ENCODE measurements at regions not wholly inside any gene's neighbourhood (a gene's known extent, or its start where the extent isn't known, plus 50 kb on each side); places are given as distances from the start of the nearest gene placed in this dataset.

DNA sequence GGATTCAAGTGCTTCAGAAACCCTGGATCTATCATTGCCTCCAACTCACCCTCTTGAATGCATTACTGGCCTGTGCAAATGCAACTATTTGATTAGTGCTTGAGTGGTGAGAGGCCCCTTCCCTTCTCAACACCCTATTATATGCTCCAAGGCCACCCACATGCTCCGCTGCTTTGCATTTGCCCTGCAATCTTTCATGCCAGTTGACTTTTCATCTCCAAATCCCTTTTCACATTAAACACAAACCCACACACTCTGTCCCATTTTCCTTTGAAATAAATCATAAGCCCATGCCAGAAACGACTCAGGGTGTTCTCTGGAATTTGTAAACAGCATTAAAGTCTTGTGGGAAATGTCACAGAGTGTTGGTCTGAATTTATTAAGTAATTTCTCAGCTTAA lies 78.9 kb upstream of the CTTNBP2NL start:
- H3K9ac ChIP-seq (ENCODE audit: low read depth, low read length): no peak overlapping the region
- H3K36me3 ChIP-seq (ENCODE audit: insufficient read depth, low read length): no peaks in the 10 kb centered on the region
- no peaks in the 10 kb centered on the region for H3K4me1 ChIP-seq (ENCODE audit: insufficient read depth, low read length)
- peaks cover 5% of the 10 kb centered on the region for H3K9me3 ChIP-seq (ENCODE audit: control insufficient read depth, insufficient read depth, low read length)

DNA sequence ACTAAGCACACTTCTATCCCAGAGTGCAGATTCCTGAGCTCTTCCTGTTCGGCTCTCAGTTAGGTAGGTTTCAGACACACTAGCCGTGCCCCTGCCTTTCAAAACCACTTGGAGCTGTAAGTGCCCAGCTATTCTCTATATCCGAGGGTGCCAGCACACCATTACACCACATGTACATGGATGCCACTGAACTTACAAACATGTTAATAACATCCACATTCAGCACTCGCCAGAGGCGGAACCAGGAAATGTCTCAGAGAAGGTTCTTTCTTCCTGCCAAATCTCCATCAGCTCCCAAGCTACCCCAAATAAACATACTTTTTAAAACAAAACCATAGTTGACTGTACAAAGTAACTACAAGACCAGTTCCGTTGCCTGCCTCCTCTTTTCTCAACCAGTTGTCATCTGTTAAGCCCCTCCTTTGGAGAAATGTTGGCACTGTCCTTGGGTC lies 78.4 kb upstream of the CTTNBP2NL start:
- Histone ChIP-seq H3K9ac (ENCODE audit: low read depth, low read length) (no peak overlapping the region), H3K4me1 (ENCODE audit: insufficient read depth, low read length) (no peaks in the 10 kb centered on the region), H3K36me3 (ENCODE audit: insufficient read depth, low read length) (no peaks in the 10 kb centered on the region)

DNA sequence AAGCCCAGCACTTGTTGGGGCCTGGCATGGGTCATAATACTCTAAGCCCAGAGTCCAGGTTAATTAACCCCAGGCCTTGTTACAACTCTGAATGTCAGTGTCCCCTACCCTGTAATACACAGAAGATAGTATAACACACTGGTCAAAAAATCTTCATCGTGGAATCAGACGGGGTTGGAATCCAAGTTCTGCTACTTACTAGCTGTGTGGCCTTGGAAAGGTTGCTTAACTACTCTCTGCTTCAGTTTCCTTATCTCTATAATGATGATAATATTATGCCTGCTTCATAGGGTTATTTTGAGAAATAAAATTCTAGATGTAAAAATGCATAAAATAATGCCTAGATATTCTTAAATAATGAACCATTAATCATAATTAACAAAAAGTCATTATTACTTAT lies 77.8 kb upstream of the CTTNBP2NL start:
- Histone ChIP-seq H3K4me1 (ENCODE audit: insufficient read depth, low read length) (no peaks in the 10 kb centered on the region), H3K9ac (ENCODE audit: low read depth, low read length) (no peak overlapping the region), H3K9me3 (ENCODE audit: control insufficient read depth, insufficient read depth, low read length) (peaks cover 5% of the 10 kb centered on the region), H3K36me3 (ENCODE audit: insufficient read depth, low read length) (no peaks in the 10 kb centered on the region)

More for the DNA sequence above, 78.4 kb upstream of the CTTNBP2NL start:
- H3K9me3 ChIP-seq (ENCODE audit: control insufficient read depth, insufficient read depth, low read length): peaks cover 5% of the 10 kb centered on the region

DNA sequence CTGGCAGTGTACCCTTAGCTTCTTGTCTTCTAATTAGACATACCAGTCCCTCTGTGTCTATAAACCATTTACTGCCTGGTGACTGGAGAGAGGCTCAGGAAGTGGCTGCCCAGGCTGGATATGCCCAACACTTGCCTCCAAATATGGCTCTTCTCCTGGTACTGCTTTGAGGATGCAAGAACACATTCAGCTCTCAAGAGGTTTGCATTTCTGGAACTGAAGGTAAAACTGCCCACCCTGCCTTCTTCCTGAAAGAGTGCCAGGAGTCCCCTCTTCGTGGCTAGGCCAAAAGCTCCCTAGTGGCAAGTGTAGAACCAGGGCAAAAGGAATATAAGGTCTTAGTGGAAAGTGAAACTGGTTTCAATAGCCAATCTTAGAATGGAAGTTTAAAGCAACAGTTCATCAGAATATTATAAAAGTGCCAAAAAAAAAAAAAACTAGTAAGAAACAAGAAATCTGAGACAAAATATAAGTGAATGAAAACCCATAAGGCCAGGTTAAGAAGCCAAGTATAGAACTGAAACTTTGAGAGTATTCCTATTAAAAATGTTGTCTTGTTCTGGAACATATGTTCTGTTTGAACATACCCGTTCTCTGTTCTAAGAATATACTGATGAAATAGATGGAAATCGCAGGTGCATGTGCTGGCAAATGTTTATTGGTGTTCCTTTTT lies 77.2 kb upstream of the CTTNBP2NL start:
- no peaks in the 10 kb centered on the region for H3K4me1 ChIP-seq (ENCODE audit: insufficient read depth, low read length)
- no peaks in the 10 kb centered on the region for H3K36me3 ChIP-seq (ENCODE audit: insufficient read depth, low read length)
- H3K9ac ChIP-seq (ENCODE audit: low read depth, low read length): no peak overlapping the region
- H3K9me3 ChIP-seq (ENCODE audit: control insufficient read depth, insufficient read depth, low read length): peaks cover 5% of the 10 kb centered on the region

DNA sequence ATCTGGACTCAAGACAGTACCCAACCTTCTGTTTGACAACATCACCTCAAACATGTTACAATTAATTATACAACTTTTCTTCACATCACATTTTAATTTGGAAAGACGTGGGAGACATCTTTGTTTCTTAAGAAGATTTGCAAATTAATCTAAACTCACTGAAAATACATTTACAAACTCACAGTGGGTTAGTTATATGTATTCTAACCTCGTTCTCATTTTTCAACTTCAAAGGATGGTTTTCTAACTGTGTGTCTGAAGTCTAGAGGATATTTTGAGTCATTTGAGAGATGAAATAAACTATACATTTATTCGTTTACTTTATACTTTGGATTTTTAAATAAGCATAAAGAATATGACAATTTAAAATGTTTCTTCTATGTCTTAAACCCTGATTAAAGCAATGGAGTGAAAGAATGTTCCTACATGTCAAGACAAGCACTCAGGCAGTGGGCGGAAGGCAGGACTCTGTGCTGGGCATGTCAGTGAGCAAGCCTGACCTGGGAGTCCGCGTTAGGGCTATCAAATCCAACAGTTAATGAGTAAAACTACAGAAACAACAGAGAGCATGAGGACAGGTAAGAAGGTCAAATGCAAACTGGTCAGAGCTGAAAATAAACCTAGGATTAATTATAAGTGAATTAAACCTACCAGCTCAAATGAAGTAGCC lies 76.5 kb upstream of the CTTNBP2NL start:
- Histone ChIP-seq H3K4me1 (ENCODE audit: insufficient read depth, low read length) (no peaks in the 10 kb centered on the region), H3K36me3 (ENCODE audit: insufficient read depth, low read length) (no peaks in the 10 kb centered on the region), H3K9me3 (ENCODE audit: control insufficient read depth, insufficient read depth, low read length) (peaks cover 5% of the 10 kb centered on the region), H3K9ac (ENCODE audit: low read depth, low read length) (no peak overlapping the region)

DNA sequence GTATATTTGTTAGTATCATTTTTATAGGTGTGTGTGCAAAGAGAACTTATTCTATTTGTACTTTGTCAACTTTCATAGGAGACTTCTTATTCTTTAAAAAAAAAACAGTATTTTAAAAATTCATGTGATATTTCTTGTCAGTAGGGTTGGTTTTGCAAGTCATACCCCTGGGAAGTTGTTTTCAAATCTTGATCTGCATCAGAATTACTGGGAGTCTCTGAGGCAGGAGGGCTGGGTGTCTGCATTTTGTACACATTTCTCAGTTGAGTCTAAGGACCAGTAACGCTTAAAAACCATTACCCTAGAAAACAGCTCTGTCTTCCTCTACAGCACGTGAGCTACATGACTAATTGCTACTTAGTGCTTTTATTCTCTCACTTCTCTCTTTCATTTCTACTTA lies 76.0 kb upstream of the CTTNBP2NL start:
- Histone ChIP-seq H3K9ac (ENCODE audit: low read depth, low read length) (no peak overlapping the region), H3K4me1 (ENCODE audit: insufficient read depth, low read length) (no peaks in the 10 kb centered on the region), H3K9me3 (ENCODE audit: control insufficient read depth, insufficient read depth, low read length) (peaks cover 3% of the 10 kb centered on the region)

DNA sequence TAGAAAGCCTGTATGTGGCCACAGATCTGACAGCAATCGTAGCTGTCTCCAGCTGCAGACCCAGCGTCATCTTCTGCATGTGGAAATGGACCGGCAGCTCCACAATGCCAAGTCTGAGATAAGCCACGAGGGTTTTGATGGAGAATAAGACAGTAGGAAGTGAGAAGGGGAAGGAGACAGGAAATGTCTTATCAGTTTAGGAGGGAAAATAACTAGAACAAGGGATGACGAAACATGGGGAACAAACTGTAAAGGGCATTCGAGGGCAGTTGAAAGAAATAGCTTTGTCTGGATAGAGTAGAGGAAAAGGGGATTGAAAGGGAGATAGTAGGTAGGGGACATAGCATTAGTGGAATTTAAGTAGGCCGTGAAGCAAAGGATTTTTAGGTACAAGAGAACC lies 74.0 kb upstream of the CTTNBP2NL start:
- Histone ChIP-seq H3K9ac (ENCODE audit: low read depth, low read length) (no peak overlapping the region), H3K4me1 (ENCODE audit: insufficient read depth, low read length) (no peaks in the 10 kb centered on the region), H3K36me3 (ENCODE audit: insufficient read depth, low read length) (no peaks in the 10 kb centered on the region), H3K9me3 (ENCODE audit: control insufficient read depth, insufficient read depth, low read length) (no peaks in the 10 kb centered on the region; the same call in 1 of the 2 replicates)

More for the DNA sequence above, 76.0 kb upstream of the CTTNBP2NL start:
- H3K36me3 ChIP-seq (ENCODE audit: insufficient read depth, low read length): no peaks in the 10 kb centered on the region

DNA sequence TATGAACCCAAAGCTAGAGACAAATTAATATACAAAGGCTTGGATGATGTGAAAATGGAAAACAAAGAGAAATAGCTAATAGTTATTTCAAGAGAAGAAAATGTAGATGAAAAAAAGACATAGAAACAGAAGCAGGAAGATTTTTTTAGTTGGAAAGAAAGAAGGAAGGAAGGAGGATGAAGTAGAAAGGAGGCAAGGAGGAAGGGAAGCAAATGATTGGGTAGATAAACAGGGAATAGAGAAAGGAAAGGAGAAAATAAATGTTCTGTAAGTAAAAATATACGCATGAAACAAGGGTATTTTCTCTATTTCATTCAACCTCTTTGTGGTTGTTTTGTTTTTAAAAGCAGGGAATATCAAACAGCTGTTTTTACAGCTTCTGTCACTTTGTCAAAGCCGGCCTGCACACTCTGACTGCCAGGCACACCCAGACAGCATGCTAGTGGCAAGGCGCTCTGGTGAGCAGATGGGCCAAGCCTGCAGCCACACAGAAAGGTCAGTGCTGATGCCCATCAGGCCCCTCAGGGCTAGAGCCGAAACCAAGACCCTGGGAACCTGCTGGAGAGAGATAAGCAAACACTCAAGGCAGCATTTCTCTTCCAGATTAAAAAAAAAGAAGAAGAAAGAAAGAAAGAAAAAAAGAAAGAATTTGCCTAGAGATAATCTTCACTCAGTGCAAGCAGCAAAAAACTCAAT lies 72.9 kb upstream of the CTTNBP2NL start:
- Histone ChIP-seq H3K9ac (ENCODE audit: low read depth, low read length) (no peak overlapping the region), H3K36me3 (ENCODE audit: insufficient read depth, low read length) (no peaks in the 10 kb centered on the region), H3K9me3 (ENCODE audit: control insufficient read depth, insufficient read depth, low read length) (no peaks in the 10 kb centered on the region; the same call in 1 of the 2 replicates), H3K4me1 (ENCODE audit: insufficient read depth, low read length) (no peaks in the 10 kb centered on the region)

DNA sequence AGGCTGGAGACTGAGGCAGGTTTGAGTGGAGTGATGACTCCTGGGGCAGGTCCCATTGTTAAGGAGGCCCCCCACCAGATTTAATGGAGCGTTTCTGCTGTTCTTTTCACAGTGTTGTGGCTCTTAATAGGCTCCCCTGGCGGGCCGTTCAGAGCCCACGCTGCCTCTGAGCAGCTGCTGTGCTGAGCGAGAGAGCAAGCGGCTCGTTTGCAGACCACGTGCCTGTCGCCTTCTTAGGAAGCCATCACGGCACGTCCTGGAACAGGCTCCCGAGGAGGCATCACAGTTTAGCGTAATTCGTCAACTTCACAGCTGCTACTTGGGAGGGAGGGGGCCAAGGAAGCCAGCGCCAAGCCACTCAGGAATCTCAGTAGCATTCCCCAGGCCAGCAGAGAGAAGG lies 70.5 kb upstream of the CTTNBP2NL start:
- Histone ChIP-seq H3K9ac (ENCODE audit: low read depth, low read length) (no peak overlapping the region), H3K9me3 (ENCODE audit: control insufficient read depth, insufficient read depth, low read length) (no peaks in the 10 kb centered on the region; the same call in 1 of the 2 replicates), H3K4me1 (ENCODE audit: insufficient read depth, low read length) (no peaks in the 10 kb centered on the region), H3K36me3 (ENCODE audit: insufficient read depth, low read length) (no peaks in the 10 kb centered on the region)

DNA sequence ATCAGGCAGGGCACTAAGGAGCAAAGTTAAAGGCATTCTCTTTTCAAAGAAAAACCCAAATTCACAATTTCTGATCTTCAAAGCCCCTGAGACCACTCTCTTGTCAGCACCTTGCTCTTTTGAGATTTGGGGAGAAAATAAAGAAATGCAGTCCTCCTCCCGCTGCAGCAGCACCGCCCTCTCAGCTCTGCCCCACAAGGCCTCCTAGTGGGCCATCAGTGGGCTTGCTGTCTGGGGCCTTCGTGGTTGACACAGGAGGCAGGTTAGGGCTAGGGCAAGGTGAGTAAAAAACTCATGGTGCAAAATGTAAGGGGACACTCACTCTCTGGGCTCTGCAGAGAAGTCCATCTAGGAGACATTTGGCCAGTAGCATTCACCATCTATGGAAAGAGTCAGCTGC lies 67.4 kb upstream of the CTTNBP2NL start:
- Histone ChIP-seq H3K9me3 (ENCODE audit: control insufficient read depth, insufficient read depth, low read length) (no peaks in the 10 kb centered on the region), H3K36me3 (ENCODE audit: insufficient read depth, low read length) (no peaks in the 10 kb centered on the region), H3K4me1 (ENCODE audit: insufficient read depth, low read length) (no peaks in the 10 kb centered on the region), H3K9ac (ENCODE audit: low read depth, low read length) (no peak overlapping the region)

DNA sequence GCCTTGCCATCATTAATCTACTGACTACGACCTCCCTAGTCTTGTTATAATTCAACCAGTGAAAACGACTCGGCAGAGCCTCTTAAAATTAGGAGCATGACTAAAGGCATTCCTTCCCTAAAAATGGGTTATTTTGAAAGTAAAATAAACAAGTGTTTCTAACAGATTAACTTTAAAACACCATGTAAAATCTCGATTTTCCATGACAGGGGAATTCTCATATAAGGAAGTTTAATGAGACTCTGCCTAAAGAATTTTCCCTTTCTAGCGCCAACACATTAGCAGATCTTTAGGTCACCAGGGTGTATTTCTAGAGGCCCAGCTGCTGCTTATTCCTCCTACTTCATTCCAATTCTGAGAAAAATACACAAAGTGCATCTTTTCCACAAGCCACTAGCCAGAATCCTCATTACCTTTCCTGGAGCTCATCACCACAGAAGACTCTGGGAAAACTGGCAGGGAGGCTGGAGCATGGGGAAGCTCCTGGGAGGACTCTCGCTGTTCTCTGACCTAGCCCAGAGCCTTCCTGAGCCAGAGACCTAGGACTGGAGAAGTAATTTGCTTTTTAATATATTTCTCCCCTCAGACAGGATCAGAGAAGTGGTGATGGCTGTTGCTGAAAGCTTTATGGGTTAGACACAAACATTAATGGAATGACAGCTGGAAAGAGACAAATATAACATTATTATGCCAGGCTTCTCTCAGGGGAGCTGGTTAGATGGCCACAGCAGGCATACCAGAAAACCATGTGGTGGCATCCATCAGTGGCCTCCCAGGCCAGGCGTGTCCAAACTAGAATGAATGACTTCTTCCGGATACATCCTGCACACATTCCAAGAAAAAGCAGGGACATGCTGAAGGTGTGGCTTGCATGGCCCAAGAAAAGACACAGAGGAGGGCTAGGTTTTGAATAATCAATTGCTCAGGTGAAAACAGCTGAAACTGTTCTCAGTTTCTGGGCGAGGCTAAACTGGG lies 63.6 kb upstream of the CTTNBP2NL start:
- Histone ChIP-seq H3K9me3 (ENCODE audit: control insufficient read depth, insufficient read depth, low read length) (no peaks in the 10 kb centered on the region), H3K4me1 (ENCODE audit: insufficient read depth, low read length) (no peaks in the 10 kb centered on the region), H3K36me3 (ENCODE audit: insufficient read depth, low read length) (no peaks in the 10 kb centered on the region), H3K9ac (ENCODE audit: low read depth, low read length) (no peak overlapping the region)

DNA sequence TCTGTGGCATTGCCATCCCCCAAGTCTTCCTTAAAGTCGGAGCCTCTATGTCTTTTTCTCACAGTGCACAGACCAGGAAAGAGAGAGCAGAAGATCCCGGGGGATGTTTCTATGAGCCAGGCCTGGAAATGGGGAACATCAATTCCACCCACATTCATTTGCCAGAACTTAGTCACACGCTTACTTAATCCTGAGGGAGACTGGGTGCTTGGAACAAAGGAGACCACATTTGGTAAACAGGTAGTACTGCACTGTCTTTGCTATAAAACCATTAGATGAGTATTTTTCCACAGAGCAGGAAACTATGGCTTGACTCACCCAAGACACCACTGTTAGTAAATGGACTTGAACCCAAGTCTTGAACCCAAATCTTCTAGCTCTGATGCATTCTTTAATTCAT lies 60.7 kb upstream of the CTTNBP2NL start:
- Histone ChIP-seq H3K36me3 (ENCODE audit: insufficient read depth, low read length) (no peaks in the 10 kb centered on the region), H3K4me1 (ENCODE audit: insufficient read depth, low read length) (no peaks in the 10 kb centered on the region), H3K9me3 (ENCODE audit: control insufficient read depth, insufficient read depth, low read length) (no peaks in the 10 kb centered on the region)

DNA sequence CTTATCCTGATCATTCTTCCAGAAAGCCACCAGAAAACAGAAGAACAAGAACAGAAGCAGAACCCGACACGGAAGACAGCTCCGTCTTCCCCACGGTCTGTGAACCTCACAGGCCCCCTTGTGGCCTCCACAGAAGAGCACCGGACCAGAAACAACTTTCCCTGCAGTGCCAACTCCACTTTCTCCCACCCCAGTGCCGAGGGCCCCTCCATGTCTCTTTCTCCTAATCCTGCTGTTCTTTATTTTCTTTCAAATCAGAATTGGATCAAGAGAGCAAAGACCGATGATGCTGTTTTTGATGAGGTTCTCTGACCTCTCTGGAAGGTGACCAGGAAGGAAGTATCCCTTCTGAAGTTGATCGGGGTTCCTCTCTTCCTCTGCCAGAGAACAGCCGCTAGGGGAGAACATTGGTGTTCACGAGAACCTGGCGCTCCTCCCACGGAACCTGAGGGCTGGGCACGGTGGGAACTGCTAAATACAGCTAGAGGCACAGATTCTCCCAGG lies 58.9 kb upstream of the CTTNBP2NL start:
- no peaks in the 10 kb centered on the region for H3K4me1 ChIP-seq (ENCODE audit: insufficient read depth, low read length)
- H3K9me3 ChIP-seq (ENCODE audit: control insufficient read depth, insufficient read depth, low read length): no peaks in the 10 kb centered on the region
- H3K9ac ChIP-seq (ENCODE audit: low read depth, low read length): no peak overlapping the region
- H3K36me3 ChIP-seq (ENCODE audit: insufficient read depth, low read length): no peaks in the 10 kb centered on the region

More for the DNA sequence above, 60.7 kb upstream of the CTTNBP2NL start:
- no peak overlapping the region for H3K9ac ChIP-seq (ENCODE audit: low read depth, low read length)

DNA sequence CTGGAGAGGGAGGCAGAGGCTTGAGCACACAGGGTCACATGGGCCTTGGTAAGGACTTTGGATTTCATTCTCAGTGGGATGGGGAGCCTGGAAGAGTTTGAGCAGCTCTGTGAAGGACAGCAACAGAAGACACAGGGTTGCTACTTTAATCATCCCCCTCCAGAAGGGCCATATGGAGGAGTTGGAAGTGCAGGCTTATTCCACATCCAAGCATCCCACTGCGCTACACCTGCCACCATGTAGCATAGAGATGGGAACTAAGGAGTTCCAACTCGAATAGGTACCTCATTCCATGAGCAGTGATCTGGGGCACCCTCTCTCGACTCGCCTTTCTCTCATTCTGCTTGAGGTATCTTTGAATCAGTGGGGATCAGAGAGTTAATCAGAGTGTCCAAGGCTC lies 54.0 kb upstream of the CTTNBP2NL start:
- H3K36me3 ChIP-seq (ENCODE audit: insufficient read depth, low read length): no peaks in the 10 kb centered on the region
- no peak overlapping the region for H3K9ac ChIP-seq (ENCODE audit: low read depth, low read length)
- no peaks in the 10 kb centered on the region for H3K9me3 ChIP-seq (ENCODE audit: control insufficient read depth, insufficient read depth, low read length)
- H3K4me1 ChIP-seq (ENCODE audit: insufficient read depth, low read length): no peaks in the 10 kb centered on the region
